ENCODE measurements at regions not wholly inside any gene's neighbourhood (a gene's known extent, or its start where the extent isn't known, plus 50 kb on each side); places are given as distances from the start of the nearest gene placed in this dataset.
"Not testable (repeated sequence)": the region's sequence is repeated elsewhere in the genome, so short reads cannot be mapped to it uniquely, and the experiment has no call there.

DNA sequence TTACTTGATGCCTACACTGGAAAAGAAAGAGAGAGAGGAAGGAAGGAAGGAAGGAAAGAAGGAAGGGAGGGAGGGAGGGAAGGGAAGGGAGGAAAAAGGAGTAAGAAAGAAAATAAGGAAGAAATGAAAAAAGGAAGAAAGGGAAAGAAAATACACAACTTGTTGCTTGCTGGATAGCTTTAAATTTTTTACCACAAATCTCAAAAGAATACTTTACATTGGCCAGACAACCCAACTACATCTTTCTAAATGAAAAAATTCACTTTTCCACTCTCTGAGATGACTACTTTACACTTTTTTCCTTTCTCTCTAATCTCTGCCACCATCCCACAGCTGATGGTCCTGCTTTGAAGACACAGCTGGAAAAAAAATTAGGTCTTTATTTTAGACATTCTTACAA, 228.9 kb upstream of the FAM78B start:
- TF ChIP-seq, protein P1, sequence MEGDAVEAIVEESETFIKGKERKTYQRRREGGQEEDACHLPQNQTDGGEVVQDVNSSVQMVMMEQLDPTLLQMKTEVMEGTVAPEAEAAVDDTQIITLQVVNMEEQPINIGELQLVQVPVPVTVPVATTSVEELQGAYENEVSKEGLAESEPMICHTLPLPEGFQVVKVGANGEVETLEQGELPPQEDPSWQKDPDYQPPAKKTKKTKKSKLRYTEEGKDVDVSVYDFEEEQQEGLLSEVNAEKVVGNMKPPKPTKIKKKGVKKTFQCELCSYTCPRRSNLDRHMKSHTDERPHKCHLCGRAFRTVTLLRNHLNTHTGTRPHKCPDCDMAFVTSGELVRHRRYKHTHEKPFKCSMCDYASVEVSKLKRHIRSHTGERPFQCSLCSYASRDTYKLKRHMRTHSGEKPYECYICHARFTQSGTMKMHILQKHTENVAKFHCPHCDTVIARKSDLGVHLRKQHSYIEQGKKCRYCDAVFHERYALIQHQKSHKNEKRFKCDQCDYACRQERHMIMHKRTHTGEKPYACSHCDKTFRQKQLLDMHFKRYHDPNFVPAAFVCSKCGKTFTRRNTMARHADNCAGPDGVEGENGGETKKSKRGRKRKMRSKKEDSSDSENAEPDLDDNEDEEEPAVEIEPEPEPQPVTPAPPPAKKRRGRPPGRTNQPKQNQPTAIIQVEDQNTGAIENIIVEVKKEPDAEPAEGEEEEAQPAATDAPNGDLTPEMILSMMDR (IDR thresholded peaks at IDR 0.05; ENCODE audit: insufficient read depth, low read length) = no peak
- H3K4me3 ChIP-seq (ENCODE audit: low read depth, low read length) = no peak overlapping the region
- DNase-seq (ENCODE audit: low read depth) = no peak

DNA sequence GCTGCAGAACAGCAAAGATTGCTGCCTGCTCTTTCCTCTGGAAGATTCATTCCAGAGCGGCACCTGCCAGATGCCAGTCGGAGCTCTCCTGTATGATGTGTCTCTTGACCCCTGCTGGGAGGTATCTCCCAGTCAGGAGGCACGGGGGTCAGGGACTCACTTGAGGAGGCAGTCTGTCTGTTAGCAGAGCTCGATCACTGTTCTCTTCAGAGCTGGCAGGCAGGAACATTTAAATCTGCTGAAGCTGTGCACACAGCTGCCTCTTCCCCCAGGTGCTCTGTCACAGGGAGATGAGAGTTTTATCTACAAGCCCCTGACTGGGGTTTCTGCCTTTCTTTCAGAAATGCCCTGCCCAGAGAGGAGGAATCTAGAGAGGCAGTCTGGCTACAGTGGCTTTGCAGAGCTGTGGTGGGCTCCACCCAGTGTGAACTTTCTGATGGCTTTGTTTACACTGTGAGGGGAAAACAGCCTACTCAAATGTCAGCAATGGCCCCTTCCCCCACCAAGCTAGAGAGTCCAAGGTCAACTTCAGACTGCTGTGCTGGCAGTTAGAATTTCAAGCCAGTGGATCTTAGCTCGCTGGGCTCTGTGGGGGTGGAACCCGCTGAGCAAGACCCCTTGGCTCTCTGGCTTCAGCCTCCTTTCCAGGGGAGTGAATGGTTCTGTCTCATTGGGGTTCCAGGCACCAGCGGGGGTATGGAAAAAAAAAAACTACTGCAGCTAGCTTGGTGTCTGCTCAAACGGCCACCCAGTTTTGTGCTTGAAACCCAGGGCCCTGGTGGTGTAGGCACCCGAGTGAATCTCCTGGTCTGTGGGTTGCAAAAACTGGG, 242.7 kb upstream of the FAM78B start:
- DNase-seq (ENCODE audit: low read depth); H3K4me3 ChIP-seq (ENCODE audit: low read depth, low read length): not testable (repeated sequence)

DNA sequence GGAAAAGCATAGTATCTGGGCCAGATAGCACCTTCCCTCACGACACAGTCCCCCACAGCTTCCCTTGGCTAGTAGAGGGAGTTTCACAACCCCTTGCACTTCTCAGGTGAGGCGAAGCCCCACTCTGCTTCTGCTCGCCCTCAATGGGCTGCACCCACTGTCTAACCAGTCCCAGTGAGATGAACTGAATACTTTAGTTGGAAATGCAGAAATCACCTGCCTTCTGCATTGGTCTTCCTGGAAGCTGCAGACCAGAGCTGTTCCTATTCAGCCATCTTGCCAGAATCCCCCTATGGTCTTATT, 243.2 kb upstream of the FAM78B start:
- DNase-seq (ENCODE audit: low read depth) = no peak
- TF ChIP-seq, protein P1 (IDR thresholded peaks at IDR 0.05; ENCODE audit: insufficient read depth, low read length) = no peak
- no peak overlapping the region for H3K4me3 ChIP-seq (ENCODE audit: low read depth, low read length)

DNA sequence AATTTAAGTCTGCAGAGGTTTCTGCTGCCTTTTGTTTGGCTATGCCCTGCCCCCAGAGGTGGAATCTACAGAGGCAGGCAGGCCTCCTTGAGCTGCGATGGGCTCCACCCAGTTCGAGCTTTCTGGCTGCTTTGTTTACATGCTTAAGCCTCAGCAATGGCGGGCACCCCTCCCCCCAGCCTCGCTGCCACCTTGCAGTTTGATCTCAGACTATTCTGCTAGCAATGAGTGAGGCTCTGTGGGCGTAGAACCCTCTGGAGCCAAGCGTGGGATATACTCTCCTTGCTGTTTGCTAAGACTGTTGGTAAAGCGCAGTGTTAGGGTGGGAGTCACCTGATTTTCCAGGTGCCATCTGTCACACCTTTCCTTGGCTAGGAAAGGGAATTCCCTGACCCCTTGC, 250.0 kb upstream of the FAM78B start:
- not testable (repeated sequence) for DNase-seq (ENCODE audit: low read depth); H3K4me3 ChIP-seq (ENCODE audit: low read depth, low read length)

DNA sequence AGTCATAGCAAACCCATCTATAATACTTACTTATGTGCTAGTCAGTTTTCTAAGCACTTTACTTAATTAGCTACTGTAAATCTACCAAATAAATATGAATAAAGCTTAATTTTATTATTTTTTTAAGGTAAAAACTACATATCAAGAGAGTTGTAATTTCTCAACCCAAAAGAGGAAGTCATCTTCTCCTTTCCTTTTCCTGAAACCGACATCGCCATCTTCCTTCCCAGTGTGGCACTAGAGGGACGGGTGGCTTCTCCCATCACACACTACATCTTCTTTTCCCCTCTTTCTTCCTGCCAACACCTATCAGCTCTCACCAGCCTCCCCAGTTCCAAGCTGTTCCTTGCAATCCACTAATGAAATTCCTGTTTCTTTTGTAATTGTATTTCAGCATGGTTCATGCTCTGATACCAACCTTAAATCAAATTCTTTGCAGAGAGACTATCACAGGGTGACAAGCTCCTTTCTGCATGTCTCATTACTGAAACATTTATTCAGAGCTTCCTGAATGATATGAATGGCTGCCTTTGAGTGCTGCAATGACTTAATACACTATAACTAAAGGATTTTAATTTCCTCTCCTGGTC, 251.6 kb upstream of the FAM78B start:
- TF ChIP-seq, protein P1 (IDR thresholded peaks at IDR 0.05; ENCODE audit: insufficient read depth, low read length) = no peak
- H3K4me3 ChIP-seq (ENCODE audit: low read depth, low read length) = no peak overlapping the region
- no peak for DNase-seq (ENCODE audit: low read depth)

DNA sequence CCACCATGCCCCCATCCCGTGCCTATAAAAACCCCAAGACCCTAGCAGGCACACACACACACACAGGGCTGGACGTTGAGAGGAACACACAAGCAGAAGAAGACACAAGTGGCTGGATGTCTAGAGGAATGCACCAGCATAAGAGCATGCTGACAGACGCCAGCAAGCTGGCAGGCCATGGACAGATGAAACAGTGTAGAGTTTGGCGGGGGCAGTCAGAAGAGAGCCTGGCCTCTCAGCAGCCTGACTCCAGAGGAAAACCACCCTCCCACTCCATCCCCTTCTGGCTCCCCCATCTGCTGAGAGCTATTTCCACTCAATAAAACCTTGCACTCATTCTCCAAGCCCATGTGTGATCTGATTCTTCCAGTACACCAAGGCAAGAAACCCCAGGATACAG, 255.8 kb upstream of the FAM78B start:
- not testable (repeated sequence) for H3K4me3 ChIP-seq (ENCODE audit: low read depth, low read length); DNase-seq (ENCODE audit: low read depth)

DNA sequence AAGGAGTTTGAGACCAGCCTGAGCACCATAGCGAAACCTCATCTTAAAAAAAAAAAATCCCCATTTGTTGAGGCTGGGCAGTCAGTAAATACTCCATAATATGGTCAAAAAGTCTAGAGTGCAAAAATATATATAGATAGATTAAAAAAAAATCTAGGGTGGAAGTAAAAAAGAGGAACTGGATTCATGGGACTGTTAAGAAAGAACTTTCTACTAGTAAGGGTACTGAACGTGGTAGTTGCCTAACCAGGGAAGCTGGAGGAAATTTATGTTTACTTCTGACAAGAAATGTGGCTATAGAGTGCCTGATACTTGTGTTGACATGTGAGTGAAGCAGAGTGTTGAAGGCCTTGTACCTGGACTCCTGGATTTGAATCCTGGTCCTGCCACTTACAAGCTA, 265.9 kb upstream of the FAM78B start:
- no peak overlapping the region for H3K4me3 ChIP-seq (ENCODE audit: low read depth, low read length)
- no peak for DNase-seq (ENCODE audit: low read depth)
- TF ChIP-seq, protein P1 (IDR thresholded peaks at IDR 0.05; ENCODE audit: insufficient read depth, low read length) = no peak

DNA sequence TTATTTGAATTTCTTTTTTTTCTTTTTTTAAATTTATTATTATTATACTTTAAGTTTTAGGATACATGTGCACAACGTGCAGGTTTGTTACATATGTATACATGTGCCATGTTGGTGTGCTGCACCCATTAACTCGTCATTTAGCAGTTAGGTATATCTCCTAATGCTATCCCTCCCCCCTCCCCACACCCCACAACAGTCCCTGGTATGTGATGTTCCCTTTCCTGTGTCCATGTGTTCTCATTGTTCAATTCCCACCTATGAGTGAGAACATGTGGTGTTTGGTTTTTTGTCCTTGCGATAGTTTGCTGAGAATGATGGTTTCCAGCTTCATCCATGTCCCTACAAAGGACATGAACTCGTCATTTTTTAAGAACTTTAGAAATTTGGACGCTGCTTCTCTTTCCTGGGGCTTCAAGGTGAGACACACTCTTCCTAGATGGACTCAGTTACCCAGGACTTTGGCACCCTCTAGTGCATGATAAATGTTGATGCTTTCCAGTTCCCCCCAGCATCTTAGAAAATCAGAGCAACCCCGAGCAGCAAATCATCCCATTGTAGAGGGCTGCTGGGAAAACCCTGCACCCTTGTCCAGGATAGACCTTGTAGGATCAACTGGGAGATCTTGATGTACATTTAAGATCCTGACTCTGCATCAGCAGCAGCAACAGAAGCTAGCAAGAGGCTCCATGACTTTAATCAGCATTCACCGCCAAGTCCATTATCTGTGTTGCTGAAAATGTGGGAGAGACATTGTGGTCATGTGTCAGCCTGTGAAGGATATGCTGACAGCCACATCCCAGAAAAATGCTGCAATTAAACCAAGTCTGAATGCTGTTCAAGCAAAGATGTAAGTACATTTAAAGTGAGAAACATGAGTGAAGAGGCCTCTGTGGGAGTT, 266.9 kb upstream of the FAM78B start:
- TF ChIP-seq, protein P1 (IDR thresholded peaks at IDR 0.05; ENCODE audit: insufficient read depth, low read length) = peak; percentile 12
- H3K4me3 ChIP-seq (ENCODE audit: low read depth, low read length) = not testable (repeated sequence)
- DNase-seq (ENCODE audit: low read depth) = peak; percentile 43

Measured in fibroblast of the aortic adventitia (primary cell).